SK-N-SH (cell line): ENCODE measurements at regions not wholly inside any gene's neighbourhood (a gene's known extent, or its start where the extent isn't known, plus 50 kb on each side); places are given as distances from the start of the nearest gene placed in this dataset.
"Not testable (repeated sequence)": the region's sequence is repeated elsewhere in the genome, so short reads cannot be mapped to it uniquely, and the experiment has no call there.

Experiments used
- CTCF ChIA-PET: fragments of 300-600, 350-600 bp; formaldehyde crosslinking; extraction: SDS; loops from one replicate; lab custom pipeline; 2021; lab: Yijun Ruan, JAX
- POLR2A ChIA-PET: fragments of 350-600 bp; sonication (Branson Sonifier 250); formaldehyde crosslinking; extraction: SDS; loops from one replicate; lab custom pipeline; 2020; ENCODE audit warnings: antibody characterized with exemption, inconsistent platforms; lab: Yijun Ruan, JAX
- DNase-seq: peaks from one replicate; pipeline ENCODE4 v3.0.0; 2012
- H2AFZ ChIP-seq: fragments of 200-600 bp; sonication (generic); 2 replicates; pipeline ENCODE4 v1.8.1; 2016; ENCODE audit warnings: antibody characterized with exemption, mild to moderate bottlenecking, low read depth
- H3F3A ChIP-seq: fragments of 200-600 bp; sonication (generic); replicated peaks from 2 replicates; pipeline ENCODE3; 2016; ENCODE audit warnings: antibody characterized with exemption, mild to moderate bottlenecking; ENCODE audit not compliant: insufficient read depth
- H3K27ac ChIP-seq, 2 experiments: fragments of 200-500 bp in 1 of 2; fragments of 200-600 bp in 1 of 2; sonication (Bioruptor generic) in 1 of 2; sonication (generic), shearing (Covaris generic) in 1 of 2; 2 replicates each; pipeline versions ENCODE4 v1.5.1 to v1.6.1; 2014 to 2016; ENCODE audit warnings: low read depth in 2 of 2, inconsistent platforms in 1 of 2, low read length in 1 of 2, mild to moderate bottlenecking in 1 of 2, mixed read lengths in 1 of 2
- H3K27me3 ChIP-seq: fragments of 200-600 bp; sonication (generic), shearing (Covaris generic); 2 replicates; pipeline ENCODE4 v1.6.1; 2016; ENCODE audit warnings: mixed run types; ENCODE audit not compliant: insufficient read depth
- H3K36me3 ChIP-seq, 2 experiments: fragments of 200-500 bp in 1 of 2; fragments of 200-600 bp in 1 of 2; sonication (Bioruptor generic) in 1 of 2; sonication (generic) in 1 of 2; replicated peaks in 1 of 2; 2 replicates each; pipeline versions ENCODE3 to v1.5.1; 2014 to 2016; ENCODE audit warnings: low read length in 1 of 2, mild to moderate bottlenecking in 1 of 2; ENCODE audit not compliant: insufficient read depth in 2 of 2, control insufficient read depth in 1 of 2
- H3K4me1 ChIP-seq, 2 experiments: fragments of 200-500 bp in 1 of 2; fragments of 200-600 bp in 1 of 2; sonication (Bioruptor generic) in 1 of 2; sonication (generic), shearing (Covaris generic) in 1 of 2; 2 replicates each; pipeline versions ENCODE4 v1.5.1 to v1.6.1; 2014 to 2016; ENCODE audit warnings: low read depth in 1 of 2, low read length in 1 of 2, mixed run types in 1 of 2; ENCODE audit not compliant: insufficient read depth in 2 of 2, control insufficient read depth in 1 of 2
- H3K4me2 ChIP-seq: fragments of 200-600 bp; sonication (generic), shearing (Covaris generic); 2 replicates; pipeline ENCODE4 v1.6.1; 2017; ENCODE audit warnings: mixed run types
- H3K4me3 ChIP-seq, 2 experiments: fragments of 200-500 bp in 1 of 2; fragments of 200-600 bp in 1 of 2; sonication (Bioruptor generic) in 1 of 2; sonication (generic), shearing (Covaris generic) in 1 of 2; 2 replicates each; pipeline versions ENCODE4 v1.5.1 to v1.8.1; 2014 to 2016; ENCODE audit warnings: low read depth in 2 of 2, inconsistent platforms in 1 of 2, low read length in 1 of 2, mild to moderate bottlenecking in 1 of 2, mixed read lengths in 1 of 2, moderate library complexity in 1 of 2
- H3K79me2 ChIP-seq: fragments of 200-600 bp; sonication (generic); 2 replicates; pipeline ENCODE4 v1.8.1; 2017; ENCODE audit warnings: mild to moderate bottlenecking; ENCODE audit not compliant: insufficient read depth
- H3K9ac ChIP-seq: fragments of 200-600 bp; sonication (generic); 2 replicates; pipeline ENCODE4 v1.6.1; 2017; ENCODE audit warnings: mixed run types
- H3K9me2 ChIP-seq: fragments of 200-600 bp; sonication (generic); 2 replicates; pipeline ENCODE4 v1.6.1; 2017; ENCODE audit warnings: mixed run types
- H3K9me3 ChIP-seq: fragments of 200-600 bp; sonication (generic); 2 replicates; pipeline ENCODE4 v1.6.1; 2017; ENCODE audit warnings: mixed run types, mild to moderate bottlenecking, moderate library complexity
- H4K20me1 ChIP-seq: fragments of 200-600 bp; sonication (generic); 2 replicates; pipeline ENCODE4 v1.6.1; 2017; ENCODE audit warnings: mild to moderate bottlenecking, mixed run types; ENCODE audit not compliant: insufficient read depth
- CTCF ChIP-seq: fragments of 200-600 bp; sonication (generic); IDR thresholded peaks from 2 replicates; pipeline ENCODE4 v1.6.1; 2017; ENCODE audit warnings: antibody characterized with exemption, mild to moderate bottlenecking, moderate library complexity
- ELF1 ChIP-seq: IDR thresholded peaks from 2 replicates; pipeline ENCODE4 v1.4.0; 2012
- EZH2phosphoT487 ChIP-seq: fragments of 200-600 bp; sonication (generic); IDR thresholded peaks from 2 replicates; pipeline ENCODE4 v1.6.1; 2017; ENCODE audit warnings: low read depth, mixed run types, mild to moderate bottlenecking, antibody characterized with exemption, moderate library complexity, borderline replicate concordance
- GABPA ChIP-seq: IDR thresholded peaks from 2 replicates; pipeline ENCODE4 v1.4.0; 2012; ENCODE audit warnings: low read depth, mild to moderate bottlenecking
- GATA2 ChIP-seq: sonication (generic); formaldehyde crosslinking; IDR thresholded peaks from 2 replicates; pipeline ENCODE4 v1.5.0; 2020; ENCODE audit warnings: mild to moderate bottlenecking, missing genetic modification reagents
- JUND ChIP-seq: IDR thresholded peaks from 2 replicates; pipeline ENCODE4 v1.4.0; 2012
- MAX ChIP-seq: IDR thresholded peaks from 2 replicates; pipeline ENCODE4 v1.4.0; 2012; ENCODE audit warnings: low read depth
- PBX3 ChIP-seq: IDR thresholded peaks from 2 replicates; pipeline ENCODE4; 2012
- RAD21 ChIP-seq: IDR thresholded peaks from 2 replicates; pipeline ENCODE4 v1.6.1; 2012; ENCODE audit warnings: mild to moderate bottlenecking, low read length
- SMC3 ChIP-seq: IDR thresholded peaks from 2 replicates; pipeline ENCODE4 v1.6.1; 2012; ENCODE audit warnings: low read depth, low read length, improper control_type of control experiment
- TAF1 ChIP-seq: IDR thresholded peaks from 2 replicates; pipeline ENCODE4 v1.6.1; 2012; ENCODE audit warnings: low read depth, mild to moderate bottlenecking, low read length, moderate library complexity, borderline replicate concordance
- TCF12 ChIP-seq: IDR thresholded peaks from 2 replicates; pipeline ENCODE4 v1.4.0; 2012
- USF1 ChIP-seq: IDR thresholded peaks from 2 replicates; pipeline ENCODE4 v1.4.0; 2012; ENCODE audit warnings: low read depth, borderline replicate concordance
- ZBTB33 ChIP-seq: IDR thresholded peaks from 2 replicates; pipeline ENCODE4 v1.4.0; 2012; ENCODE audit warnings: low read depth, borderline replicate concordance
- WGBS: methylation state at CpG from one replicate; pipeline ENCODE4 v1.1.6; 2017; ENCODE audit warnings: low lambda C conversion rate; 5-methylcytosine and 5-hydroxymethylcytosine counted together

GRCh38 chr3:89944461-89944860 is 837.0 kb downstream of the EPHA3 start:
- H3K9me3 ChIP-seq, H3F3A ChIP-seq, DNase-seq, H2AFZ ChIP-seq, POLR2A ChIA-PET, H3K79me2 ChIP-seq, H4K20me1 ChIP-seq, CTCF ChIA-PET, H3K27ac ChIP-seq, H3K9ac ChIP-seq, H3K4me3 ChIP-seq, H3K4me2 ChIP-seq, H3K27me3 ChIP-seq, H3K4me1 ChIP-seq, H3K36me3 ChIP-seq, H3K9me2 ChIP-seq: not testable (repeated sequence)
- 0% methylated on average over 3 of the region's 14 CpGs for WGBS

- Histone ChIP-seq H3K9me2 (no peaks in the 10 kb centered on the region), H3K27ac (no peak overlapping the region), H4K20me1 (no peaks in the 10 kb centered on the region), H3K4me1 (no peaks in the 10 kb centered on the region), H3K4me2 (no peak overlapping the region), H2AFZ (no peak overlapping the region), H3K9ac (no peak overlapping the region), H3K4me3 (no peak overlapping the region), H3K27me3 (no peaks in the 10 kb centered on the region), H3K9me3 (no peaks in the 10 kb centered on the region), H3K36me3 (no peaks in the 10 kb centered on the region), H3K79me2 (no peaks in the 10 kb centered on the region), H3F3A (no peaks in the 10 kb centered on the region)
- 0% methylated on average over 1 of the region's 1 CpG for whole genome bisulfite sequencing
- ChIA-PET CTCF (no interaction called here), POLR2A (no interaction called here)
- TF ChIP-seq JUND (no peak), CTCF (no peak), GATA2 (CRISPR knock-in tag) (no peak), ZBTB33 (no peak), PBX3 (no peak), GABPA (no peak), SMC3 (no peak), RAD21 (no peak), TAF1 (no peak), TCF12 (no peak), MAX (no peak), EZH2phosphoT487 (no peak), ELF1 (no peak), USF1 (no peak)
- DNase-seq = no peak
Measured at GRCh38 chr3:89946884-89947283, 839.5 kb downstream of the EPHA3 start.
